Fibroblast of skin of right quadriceps (primary cell): ENCODE measurements at regions not wholly inside any gene's neighbourhood (a gene's known extent, or its start where the extent isn't known, plus 50 kb on each side); places are given as distances from the start of the nearest gene placed in this dataset.

Experiments used
- DNase-seq: peaks from one replicate; pipeline ENCODE4 v3.0.0-alpha.2; 2013

DNA sequence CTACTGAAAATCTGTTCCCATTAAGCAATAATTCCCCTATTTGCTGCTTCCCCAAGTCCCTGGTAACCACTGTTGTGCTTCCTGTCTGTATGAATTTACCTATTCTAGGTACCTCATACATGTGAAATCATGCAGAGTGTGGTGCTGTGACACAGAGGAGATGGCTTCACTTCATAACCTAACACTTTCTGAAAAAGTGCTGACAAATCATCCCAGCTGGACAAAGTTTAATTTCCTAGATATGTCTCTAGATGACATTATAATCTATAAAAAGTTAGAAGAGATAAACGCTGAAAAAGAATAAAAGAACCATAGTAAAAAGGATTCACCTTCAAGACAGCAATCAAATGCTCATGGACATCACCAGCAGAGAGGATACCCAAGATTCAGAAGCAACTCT is 277.9 kb downstream of the SKIDA1 start:
- DNase-seq, result no peak

DNA sequence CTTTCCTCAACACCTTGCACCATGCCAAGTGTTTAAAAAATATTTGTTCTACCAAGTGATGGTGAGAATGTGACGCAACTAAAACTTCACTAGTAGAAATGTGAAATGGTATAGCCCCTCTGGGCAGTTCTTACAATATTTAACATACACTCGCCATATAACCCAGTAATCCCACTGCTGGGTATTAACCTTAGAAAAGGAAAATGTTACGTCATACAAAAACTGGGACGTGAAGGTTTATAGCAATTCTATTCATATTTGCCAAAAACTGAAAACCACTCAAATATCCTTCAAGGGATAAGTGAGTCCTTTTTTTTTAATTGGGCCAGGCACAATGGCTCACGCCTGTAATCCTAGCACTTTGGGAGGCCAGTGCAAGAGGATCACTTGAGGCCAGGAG is 279.3 kb downstream of the SKIDA1 start:
- DNase-seq, result no peak

DNA sequence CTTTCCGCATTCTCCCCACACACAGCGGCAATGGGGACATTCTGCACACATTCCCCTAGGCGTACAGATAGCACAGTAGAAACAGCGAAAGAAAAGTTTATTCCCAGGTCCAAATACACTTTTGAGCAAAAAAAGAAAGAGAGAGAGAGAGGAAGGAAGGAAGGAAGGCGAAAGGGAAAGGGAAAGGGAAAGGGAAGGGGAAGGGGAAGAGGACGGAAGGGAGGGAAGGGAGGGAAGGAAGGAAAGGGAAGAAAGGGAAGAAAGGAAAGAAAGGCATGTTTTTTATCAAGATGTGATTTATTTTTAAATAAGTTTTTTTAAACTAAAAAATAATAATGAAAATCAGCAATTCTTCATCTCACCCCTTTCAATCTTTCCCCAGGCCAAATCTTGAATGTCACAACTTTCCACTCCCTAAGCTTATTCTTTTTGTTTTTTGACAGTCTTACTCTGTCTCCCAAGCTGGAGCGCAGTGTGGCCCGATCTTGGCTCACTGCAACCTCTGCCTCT is 281.7 kb downstream of the SKIDA1 start:
- DNase-seq, result no peak

DNA sequence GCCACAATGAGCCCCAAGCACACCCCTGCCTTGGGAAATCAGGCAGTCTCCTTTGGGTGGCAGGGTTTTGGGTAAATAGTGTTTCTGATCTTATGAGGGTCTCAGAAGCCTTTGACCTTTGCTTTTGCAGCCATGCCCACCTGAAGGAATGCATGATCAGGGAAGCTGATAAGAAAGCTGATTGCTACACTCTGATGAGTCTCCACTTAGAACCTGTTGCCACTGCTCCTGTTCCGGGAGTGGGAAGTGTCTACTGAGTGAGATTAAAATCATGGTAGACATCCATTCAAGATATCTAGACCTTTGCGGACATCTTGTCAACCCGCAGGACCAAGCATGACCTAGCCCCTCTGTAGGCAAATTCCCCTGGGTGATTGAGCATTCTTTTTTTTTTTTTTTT is 282.6 kb downstream of the SKIDA1 start:
- no peak for DNase-seq

DNA sequence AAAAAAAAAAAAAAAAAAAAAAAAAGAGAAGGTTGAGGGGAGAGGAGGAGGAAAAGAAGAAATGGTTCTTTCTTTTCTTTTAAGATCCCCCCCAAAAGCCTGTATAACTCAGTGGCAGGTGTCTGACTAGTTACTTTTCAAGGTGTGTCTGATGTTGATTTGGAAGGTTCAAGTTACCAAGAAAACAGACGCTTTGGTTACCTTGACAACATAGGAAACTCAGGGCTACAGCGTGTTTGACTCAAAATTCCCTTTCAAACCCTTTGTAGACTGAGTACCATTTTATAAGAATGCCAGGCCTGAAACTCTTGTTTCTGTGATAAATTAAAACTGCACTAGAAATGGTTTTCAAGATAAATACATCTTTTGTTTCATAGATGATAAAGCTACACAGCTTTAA is 286.8 kb downstream of the SKIDA1 start:
- no peak for DNase-seq

DNA sequence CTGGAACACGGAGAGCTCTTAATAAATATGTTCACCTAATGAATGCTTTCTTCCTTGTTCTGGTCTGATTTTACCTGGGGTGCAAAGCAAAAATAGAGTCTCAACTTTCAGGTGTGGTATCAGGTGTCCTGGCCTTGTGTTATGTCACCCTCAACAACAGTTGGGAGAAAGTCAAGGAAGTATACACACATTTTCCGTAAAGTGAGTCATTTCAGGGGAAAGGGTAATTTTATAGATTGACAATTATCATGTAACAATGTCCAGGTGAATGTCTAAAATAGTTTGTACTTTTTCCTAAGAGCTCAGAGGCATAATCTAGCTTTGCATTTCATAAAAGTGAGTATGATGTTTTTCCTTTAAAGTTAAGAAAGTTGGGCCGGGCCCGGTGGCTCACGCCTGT is 287.4 kb downstream of the SKIDA1 start:
- no peak for DNase-seq

DNA sequence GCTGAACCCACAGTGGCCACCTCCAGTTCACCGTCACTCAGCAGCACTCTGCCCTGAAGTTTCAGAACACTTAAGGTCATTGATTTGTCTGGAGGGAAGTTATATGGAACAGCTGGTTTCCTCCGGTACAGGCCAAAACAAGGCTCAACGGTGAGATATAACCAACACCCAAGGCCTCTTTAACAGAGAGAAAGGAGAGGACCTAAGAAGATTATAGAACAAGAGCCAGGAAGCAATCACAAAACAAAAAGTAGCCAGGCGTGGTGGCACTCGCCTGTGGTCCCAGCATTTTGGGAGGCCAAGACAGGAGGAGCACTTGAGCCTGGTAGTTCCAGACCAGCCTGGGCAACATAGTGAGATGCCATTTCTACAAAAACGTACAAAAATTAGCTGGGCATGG is 290.7 kb downstream of the SKIDA1 start:
- DNase-seq, result no peak

DNA sequence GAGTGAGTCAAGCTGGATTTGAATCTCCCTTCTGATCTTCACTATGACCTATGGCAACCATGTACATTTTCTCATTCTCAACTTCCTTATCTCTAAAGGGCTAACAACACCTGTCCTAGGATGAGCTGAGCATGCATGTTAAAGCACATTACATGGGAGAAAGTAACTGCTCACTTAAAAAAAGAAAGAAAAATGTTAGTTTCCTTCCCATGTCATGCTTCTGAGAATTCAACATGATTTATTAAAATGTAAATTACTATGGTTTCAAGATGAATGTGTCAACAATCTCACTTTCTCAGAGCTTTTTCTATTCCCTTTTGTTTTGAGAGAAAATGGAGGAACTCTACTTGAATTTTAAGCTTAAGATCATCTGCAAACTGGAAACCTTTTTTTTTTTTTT is 295.3 kb downstream of the SKIDA1 start:
- no peak for DNase-seq

DNA sequence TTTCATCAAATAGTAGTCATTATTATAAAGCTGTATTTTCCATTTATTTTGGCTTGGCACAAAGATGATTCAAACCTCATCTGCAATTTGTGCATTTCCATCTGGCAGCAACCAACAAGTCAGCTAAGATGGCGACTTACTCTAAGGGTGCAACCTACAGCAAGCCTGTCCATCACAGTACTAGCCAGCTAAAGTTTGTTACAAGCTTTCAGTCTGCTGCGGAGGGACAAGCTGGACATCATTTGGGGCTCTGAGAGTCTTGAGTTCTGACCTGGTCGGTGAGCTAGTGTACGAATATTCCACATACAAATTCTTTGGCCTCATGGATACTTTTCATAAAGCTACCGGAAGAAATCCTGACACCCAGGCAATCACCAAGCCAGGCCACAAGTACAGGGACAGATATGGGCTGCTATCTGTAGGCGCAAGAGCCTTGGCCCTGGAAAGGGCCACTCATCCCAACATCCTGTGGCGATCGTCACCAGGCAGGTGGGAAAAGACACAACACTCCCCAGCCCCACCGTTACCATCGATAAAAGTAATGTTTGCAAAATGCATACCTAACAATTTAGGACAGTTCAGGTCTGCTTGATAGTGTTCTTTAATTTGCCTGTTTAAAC is 307.6 kb downstream of the SKIDA1 start:
- DNase-seq, result no peak

DNA sequence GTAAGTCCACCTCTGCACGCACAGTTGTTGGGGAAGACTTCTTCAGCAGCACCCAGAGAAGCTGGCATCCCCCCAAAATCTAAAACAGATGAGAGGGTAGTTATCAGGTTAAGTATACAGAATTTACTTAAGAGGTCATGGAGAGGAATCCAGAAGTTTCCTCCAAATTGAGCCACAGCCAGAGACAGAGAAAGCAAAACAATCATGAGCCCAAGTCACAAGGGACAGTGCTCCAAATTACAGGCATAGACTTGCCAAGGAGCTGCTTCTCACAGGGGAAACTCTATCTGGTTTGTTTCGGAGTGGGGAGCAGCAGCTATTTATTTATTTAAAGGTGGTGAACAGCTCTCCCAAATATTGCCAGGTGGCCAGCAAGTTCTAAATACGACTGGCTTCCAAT is 308.4 kb downstream of the SKIDA1 start:
- DNase-seq, result no peak

DNA sequence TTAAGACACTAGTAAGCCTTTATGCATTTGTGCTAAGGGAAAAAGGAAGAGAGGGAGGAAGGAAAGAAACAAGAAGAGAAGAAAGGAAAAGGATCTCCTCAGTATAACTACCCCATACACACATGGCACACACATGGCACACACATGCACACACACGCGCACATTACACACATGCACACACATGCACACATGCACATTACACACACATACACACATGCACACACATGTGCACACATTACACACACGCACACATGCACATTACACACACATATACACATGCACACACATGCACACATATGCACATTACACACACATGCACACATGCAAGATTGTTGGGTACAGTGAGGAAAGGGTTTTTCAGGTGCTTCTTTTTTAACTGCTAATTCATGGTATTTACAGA is 311.2 kb downstream of the SKIDA1 start:
- no peak for DNase-seq

DNA sequence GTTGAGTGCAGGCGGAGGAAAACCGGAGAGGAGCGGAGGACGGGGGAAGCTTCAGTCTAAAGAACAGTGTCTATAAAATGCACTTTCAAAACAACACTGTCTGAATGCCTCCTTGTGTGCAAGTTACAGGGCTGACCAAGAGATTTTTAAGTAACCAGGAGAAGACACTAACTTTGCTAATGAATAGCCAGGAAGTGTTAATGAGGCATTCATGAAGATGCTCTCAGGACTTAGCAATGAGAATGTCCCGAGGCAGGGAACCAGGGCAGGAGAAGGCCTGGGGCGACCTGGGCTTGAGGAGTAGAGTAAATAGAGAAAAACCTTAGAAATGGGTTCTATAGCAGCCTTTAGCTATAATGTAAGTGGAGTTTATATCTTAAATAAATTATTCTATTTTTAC is 312.1 kb downstream of the SKIDA1 start:
- no peak for DNase-seq

DNA sequence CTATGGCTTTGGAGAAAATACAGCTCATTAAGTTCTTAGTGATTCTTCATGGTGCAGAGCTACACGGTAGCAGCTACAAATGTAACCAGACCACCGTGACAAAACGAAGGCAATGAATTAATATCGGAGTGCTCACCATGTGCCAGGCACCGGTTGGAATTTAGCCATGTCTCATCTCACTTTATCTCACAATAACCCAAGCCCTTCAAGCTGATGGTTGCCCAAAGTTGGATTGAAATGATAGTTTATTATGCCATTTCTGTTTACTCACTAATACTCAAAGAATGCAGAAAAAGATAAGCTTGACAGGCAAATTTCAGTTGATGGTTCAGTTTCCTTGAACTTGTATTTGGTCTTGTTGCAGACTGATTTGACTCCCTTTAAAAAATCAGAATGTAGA is 312.6 kb downstream of the SKIDA1 start:
- DNase-seq, result no peak

DNA sequence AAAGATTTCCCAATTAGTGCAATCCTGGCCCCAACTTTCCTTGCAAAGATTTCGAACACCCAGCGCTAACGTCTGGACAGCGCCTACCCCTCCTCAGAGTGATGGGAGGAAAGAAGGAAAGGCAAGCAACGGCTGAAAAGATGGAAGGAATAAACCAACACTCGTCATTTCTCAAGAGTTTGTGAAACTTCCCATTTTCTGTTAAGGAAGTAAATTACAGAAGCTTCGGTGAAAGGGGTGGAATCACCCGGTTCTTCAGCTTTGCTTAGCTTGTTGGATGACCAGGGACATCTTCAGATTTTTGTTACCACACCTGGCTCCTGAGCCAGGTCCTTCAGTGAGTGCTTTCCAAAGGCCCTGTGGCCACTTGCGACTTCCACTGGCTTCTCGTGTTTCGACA is 313.1 kb downstream of the SKIDA1 start:
- no peak for DNase-seq

DNA sequence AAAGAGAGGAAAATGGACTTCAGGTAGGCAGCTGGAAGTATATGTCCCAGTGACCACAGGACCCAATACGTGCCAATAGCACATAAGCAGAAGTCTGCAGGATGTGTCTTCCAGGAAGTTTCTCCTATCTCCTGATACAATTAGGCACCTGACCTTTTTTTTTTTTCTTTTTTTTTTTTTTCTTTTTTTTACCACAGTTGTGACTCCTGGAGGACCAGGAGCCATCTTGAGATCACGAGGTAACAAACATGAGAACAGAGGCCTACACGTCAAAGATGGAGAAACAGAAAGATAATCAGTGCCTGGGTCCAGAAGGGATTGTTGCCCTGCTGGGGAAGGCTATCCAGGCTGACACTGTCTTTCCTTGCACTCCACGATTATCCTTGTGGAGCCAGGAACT is 312.4 kb upstream of the NEBL start:
- DNase-seq, result no peak

DNA sequence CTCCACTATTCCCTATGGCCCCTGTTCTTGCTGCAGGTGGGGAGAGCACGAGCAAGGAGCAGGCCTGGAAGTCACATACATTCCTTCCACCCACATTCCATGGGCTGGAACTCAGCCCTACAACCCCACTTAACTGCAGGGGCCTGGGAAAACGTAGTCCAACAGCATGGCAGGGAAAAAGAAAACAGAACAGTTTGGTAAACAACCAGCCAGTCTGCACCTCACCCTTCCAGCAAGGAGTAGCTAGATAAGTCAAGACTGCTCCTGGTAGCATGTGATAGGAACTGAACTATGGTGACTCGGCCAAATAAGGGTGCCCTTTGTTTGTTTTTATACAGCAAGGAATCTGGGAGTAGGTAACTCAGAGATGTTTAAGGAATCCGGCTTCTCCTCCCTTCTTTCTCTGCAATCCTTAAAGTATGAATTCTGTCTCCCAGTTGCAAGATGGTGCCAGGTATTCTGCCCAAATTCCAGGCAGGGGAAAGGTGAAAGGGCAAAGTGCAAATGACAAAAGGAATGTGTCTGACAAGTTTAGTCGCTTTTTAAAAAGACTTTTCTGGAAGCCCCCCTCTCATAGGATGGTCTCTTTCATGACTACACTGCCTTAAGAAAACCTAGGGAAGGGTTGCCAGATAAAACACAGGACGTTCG is 311.7 kb upstream of the NEBL start:
- DNase-seq, result no peak

DNA sequence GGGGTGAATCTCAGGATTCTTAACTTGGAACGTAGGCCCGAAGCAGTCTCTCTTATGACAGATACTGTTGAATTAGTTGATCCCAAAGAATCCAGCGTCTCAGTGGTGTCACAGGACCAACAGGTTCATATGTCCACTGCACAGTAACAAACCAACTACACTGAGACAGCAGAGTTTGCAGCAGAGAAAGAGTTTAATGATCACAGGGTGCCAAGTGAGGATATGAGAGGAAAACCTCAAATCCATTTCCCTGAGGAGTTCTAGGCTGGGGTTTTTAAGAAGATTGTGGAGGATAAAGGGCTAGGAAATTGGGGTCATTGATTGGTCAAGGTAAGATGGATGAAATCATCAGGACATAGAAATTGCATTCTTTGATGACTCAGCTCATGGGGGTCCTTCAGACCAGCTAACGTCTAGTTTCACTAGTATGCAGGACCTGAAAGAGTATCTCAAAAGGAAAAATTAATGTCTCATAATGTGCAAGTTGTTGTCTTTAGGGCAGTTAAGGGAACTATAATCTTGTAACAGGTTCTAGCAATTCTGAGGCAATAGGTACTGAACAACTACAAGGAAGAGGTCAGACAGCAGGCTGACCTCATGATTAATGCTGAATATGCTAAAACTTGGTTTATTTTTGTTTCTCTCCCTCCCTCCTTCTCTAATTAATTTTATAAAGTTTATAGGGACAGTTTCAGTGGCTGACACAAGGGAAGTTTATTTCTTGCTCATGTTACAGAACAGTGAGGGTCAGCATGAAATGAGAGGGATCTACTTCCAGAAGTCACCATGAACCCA is 310.9 kb upstream of the NEBL start:
- no peak for DNase-seq

DNA sequence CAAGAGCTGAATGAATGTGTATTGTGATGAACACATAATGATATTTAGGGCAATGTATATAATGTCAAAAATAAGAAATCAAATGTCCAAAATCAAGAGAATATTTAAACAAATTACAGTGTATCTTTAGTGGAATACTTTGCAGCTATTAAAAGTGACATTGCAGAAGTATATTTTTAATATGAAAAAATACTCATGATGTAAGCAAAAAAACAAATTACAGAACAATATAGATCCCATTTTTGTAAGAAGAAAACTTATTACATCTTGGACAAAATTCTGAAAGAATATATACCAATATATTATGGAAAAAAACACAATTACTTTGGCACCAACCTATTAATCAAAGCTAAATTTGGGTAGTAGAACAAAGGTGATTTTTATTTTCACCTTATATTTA is 308.2 kb upstream of the NEBL start:
- no peak for DNase-seq

DNA sequence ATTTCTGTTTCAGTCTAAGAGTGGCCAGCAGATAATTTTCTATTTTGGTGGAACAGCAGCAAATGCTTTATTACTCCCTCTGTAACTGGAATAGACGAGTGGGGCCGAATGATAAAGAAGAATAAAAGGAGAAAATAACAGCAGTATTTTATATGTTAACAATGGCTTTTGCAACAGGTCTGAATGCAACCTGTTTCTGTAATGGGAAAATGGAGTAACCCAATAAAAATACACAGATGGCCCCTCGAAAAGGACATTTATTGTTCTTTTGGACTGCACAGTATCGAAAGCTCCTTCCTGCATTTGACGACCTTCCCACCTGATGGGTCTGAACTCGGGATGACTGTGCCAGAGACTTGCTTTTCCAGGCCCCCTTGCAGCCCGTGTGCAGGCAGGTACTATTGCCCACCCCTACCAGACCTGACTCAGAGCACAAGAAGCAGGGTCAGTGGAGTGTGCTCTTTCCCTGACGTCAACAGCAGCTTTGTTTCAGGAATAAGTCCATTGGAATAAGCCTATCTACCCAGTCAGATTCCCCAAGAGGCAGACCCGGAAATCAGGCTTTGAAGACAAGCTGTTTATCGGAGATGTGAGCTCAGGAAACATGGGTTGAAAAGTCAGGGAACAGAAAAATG is 306.5 kb upstream of the NEBL start:
- no peak for DNase-seq

DNA sequence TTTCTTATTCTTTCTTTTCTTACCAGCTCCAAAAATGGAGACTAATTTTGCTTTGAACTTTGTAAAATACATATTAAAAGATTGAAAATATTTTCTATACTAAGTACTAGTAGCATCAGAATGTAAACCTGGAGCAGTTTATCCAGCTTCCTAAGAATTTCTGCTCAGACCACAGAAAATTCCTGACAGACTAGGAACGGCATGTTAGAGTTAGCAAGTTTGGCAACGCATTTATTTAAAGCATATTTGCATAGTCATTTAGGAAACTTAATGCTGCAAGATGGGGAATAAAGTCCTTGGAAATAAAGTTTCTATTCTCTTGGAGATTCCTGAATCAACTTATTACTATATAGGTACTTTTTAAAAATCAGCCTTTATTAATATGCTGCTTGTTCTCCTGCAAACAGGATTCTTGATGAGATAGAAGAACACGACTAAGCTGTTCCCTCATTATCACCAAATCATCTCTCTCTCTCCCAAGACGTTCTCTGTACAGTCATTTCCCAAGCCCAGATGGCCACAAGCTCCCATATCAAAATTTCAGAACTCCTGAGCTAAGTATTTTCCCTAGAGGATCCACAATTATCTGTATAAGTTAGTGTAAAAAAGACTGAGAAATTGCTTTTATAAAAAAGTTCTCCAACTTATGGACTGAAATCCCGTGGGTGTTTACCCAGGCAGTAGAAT is 305.8 kb upstream of the NEBL start:
- peak; percentile 36 for DNase-seq

DNA sequence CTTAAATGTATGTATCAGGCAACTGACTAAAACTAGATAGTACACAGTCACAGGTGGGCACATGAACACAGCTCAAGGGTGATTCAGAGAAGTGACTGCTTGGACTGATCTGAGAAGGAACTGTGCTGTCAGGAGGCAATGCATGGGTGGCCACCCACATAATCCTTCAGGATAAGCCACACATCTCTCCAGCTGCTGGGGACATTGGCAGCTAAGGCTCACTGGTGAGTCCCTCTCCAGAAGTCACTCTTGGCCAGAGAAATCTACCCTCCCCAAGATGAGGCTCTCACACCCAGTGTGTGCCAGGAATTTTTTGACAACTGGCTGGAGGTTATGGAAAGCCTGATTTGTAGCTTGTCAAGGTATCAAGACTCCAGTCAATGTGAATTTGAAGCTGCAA is 302.4 kb upstream of the NEBL start:
- DNase-seq, result no peak

DNA sequence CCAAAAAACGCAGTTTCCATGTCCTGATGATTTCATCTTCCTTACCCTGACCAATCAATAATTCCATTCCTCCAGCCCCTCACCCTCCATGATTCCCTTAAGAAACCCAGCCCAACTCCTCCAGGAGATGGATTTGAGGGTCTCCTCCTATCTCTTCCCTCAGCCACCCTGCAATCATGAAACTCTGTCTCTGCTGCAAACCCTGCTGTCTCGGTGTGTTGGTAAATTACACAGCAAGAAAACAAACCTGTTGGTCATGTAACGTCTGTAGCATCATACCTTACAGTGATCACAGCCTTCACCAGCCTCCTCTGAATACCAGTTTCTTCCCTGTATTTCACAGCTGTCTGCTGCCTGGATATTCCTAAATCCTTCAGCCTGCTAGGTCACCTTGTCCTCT is 300.7 kb upstream of the NEBL start:
- no peak for DNase-seq

DNA sequence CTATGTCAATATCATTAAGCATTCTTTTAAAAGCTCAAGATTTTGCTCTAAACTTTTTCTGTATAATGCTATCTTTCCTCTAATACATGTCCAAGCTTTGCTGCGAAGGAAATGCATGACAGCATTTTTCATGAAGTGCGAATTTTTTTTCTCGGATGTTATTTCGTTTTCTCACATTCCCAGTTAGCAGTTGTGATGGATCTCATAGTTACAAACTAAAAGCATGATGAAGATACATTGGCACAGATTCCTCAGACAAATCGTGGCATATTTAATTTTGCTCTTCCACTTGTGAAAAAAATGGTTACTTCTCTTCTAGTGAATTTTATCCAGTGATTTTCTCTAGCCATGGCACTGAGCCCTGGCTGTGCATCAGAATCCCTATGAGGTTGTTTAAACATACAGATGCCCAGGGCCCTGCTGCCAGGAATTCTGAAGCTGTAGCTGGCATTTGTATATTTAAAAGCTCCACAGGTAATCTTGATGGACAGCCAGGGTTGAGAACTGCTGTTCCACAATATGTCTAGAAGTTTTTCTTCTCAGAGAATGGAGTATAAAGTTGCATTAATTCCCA is 299.8 kb upstream of the NEBL start:
- DNase-seq, result no peak
